Endothelial cell of umbilical vein (primary cell): ENCODE measurements at regions not wholly inside any gene's neighbourhood (a gene's known extent, or its start where the extent isn't known, plus 50 kb on each side); places are given as distances from the start of the nearest gene placed in this dataset.

ENCODE experiments used
- BruUV-seq: library from RNA; stranded (reverse); fragments of 400-500 nt; replicated peaks from 2 replicates; lab custom pipeline; 2021; lab: Mats Ljungman, UMichigan
- CTCF ChIA-PET: fragments of 300-600, 350-600 bp; sonication (Branson Sonifier 250); formaldehyde crosslinking; loops from one replicate; lab custom pipeline; 2021; ENCODE audit warnings: antibody characterized with exemption, inconsistent platforms; lab: Charles Lee
- POLR2A ChIA-PET: fragments of 300-600, 350-600 bp; sonication (Branson Sonifier 250); formaldehyde crosslinking; loops from one replicate; lab custom pipeline; 2021; ENCODE audit warnings: antibody characterized with exemption, inconsistent platforms; lab: Charles Lee
- DNase-seq: peaks from one replicate; pipeline ENCODE4 v3.0.0-alpha.2; 2011; ENCODE audit warnings: low read depth, low spot score
- FAIRE-seq: peaks from 2 replicates; lab custom pipeline; 2011; peaks lifted over from hg19 to GRCh38; lab: Jason Lieb, UNC
- H2AFZ ChIP-seq: 2 replicates; pipeline ENCODE4 v1.6.0; 2012; ENCODE audit warnings: low read depth, low read length, control low read depth, inconsistent platforms
- H3K27ac ChIP-seq: 2 replicates; pipeline ENCODE4 v1.5.1; 2011; ENCODE audit warnings: low read depth, mild to moderate bottlenecking, control low read depth, low read length, moderate library complexity; ENCODE audit not compliant: insufficient read depth
- H3K27me3 ChIP-seq, 2 experiments: 2 replicates each; pipeline versions ENCODE4 v1.6.0 to v1.6.1; 2011; ENCODE audit warnings: low read length in 2 of 2, mixed read lengths in 1 of 2; ENCODE audit not compliant: control insufficient read depth in 2 of 2, insufficient read depth in 2 of 2
- H3K36me3 ChIP-seq, 2 experiments: 2 replicates in 1 of 2; 3 replicates in 1 of 2; pipeline ENCODE4 v1.5.1; 2011; ENCODE audit warnings: low read length in 2 of 2, mild to moderate bottlenecking in 1 of 2, moderate library complexity in 1 of 2; ENCODE audit not compliant: control insufficient read depth in 2 of 2, insufficient read depth in 2 of 2; ENCODE audit errors: extremely low read depth in 1 of 2
- H3K4me1 ChIP-seq: 3 replicates; pipeline ENCODE4 v1.5.1; 2011; ENCODE audit warnings: mild to moderate bottlenecking, low read length; ENCODE audit not compliant: control insufficient read depth, insufficient read depth; ENCODE audit errors: extremely low read depth
- H3K4me2 ChIP-seq: 2 replicates; pipeline ENCODE4 v1.6.1; 2011; ENCODE audit warnings: low read length, control low read depth, mixed read lengths; ENCODE audit not compliant: insufficient read depth
- H3K4me3 ChIP-seq, 3 experiments: fragments of 200-600 bp in 1 of 3; sonication (generic), shearing (Covaris generic) in 1 of 3; replicated peaks in 1 of 3; 2 replicates each; pipeline ENCODE4 v1.5.1; 2011 to 2016; ENCODE audit warnings: control low read depth in 3 of 3, low read length in 3 of 3, mild to moderate bottlenecking in 2 of 3, inconsistent platforms in 1 of 3, low read depth in 1 of 3, moderate library complexity in 1 of 3; ENCODE audit not compliant: insufficient read depth in 1 of 3
- H3K79me2 ChIP-seq: 2 replicates; pipeline ENCODE4 v1.6.0; 2012; ENCODE audit warnings: low read length, inconsistent platforms; ENCODE audit not compliant: control insufficient read depth, insufficient read depth
- H3K9ac ChIP-seq: replicated peaks from 2 replicates; pipeline ENCODE3; 2011; ENCODE audit warnings: low read length, control low read depth; ENCODE audit not compliant: insufficient read depth; ENCODE audit errors: extremely low read depth
- H3K9me1 ChIP-seq: replicated peaks from 3 replicates; pipeline ENCODE4 v1.6.0; 2011; ENCODE audit warnings: mild to moderate bottlenecking, low read length; ENCODE audit not compliant: control insufficient read depth, insufficient read depth; ENCODE audit errors: extremely low read depth
- H3K9me3 ChIP-seq: replicated peaks from 2 replicates; pipeline ENCODE4 v1.5.1; 2012; ENCODE audit warnings: low read length, inconsistent platforms; ENCODE audit not compliant: control insufficient read depth, insufficient read depth
- H4K20me1 ChIP-seq: replicated peaks from 2 replicates; pipeline ENCODE3; 2011; ENCODE audit warnings: mild to moderate bottlenecking, low read length; ENCODE audit not compliant: control insufficient read depth, insufficient read depth; ENCODE audit errors: extremely low read depth
- CTCF ChIP-seq, 2 donors: IDR thresholded peaks; 1 replicate in 1 of 2; 2 replicates in 1 of 2; pipeline ENCODE4 v1.5.1; 2011; ENCODE audit warnings: low read length in 2 of 2, mild to moderate bottlenecking in 2 of 2, moderate library complexity in 2 of 2, control low read depth in 1 of 2, inconsistent platforms in 1 of 2, low read depth in 1 of 2; ENCODE audit not compliant: insufficient read depth in 1 of 2; ENCODE audit errors: extremely low read depth in 1 of 2
- EZH2 ChIP-seq: IDR thresholded peaks from 2 replicates; pipeline ENCODE4 v1.6.1; 2012; ENCODE audit warnings: borderline replicate concordance, low read depth, mild to moderate bottlenecking, moderate library complexity, low read length, inconsistent platforms; ENCODE audit not compliant: severe bottlenecking
- FOS ChIP-seq: IDR thresholded peaks from 2 replicates; pipeline ENCODE4 v1.6.1; 2011; ENCODE audit warnings: mild to moderate bottlenecking, low read length, moderate library complexity, borderline replicate concordance; ENCODE audit not compliant: insufficient read depth
- GATA2 ChIP-seq: IDR thresholded peaks from 2 replicates; pipeline ENCODE4 v1.7.0; 2011; ENCODE audit warnings: low read depth, mild to moderate bottlenecking, moderate library complexity, mixed read lengths, low read length; ENCODE audit not compliant: insufficient read length, insufficient read depth
- JUN ChIP-seq: IDR thresholded peaks from 2 replicates; pipeline ENCODE4 v1.6.1; 2011; ENCODE audit warnings: borderline replicate concordance, low read depth; ENCODE audit not compliant: insufficient read length, insufficient read depth
- MAX ChIP-seq: IDR thresholded peaks from 2 replicates; pipeline ENCODE4 v1.6.1; 2011; ENCODE audit not compliant: insufficient read depth, insufficient read length
- MYC ChIP-seq: IDR thresholded peaks from one replicate; pipeline ENCODE4 v1.6.1; 2011; ENCODE audit warnings: mild to moderate bottlenecking, low read depth, low read length
- POLR2A ChIP-seq: IDR thresholded peaks from 2 replicates; pipeline ENCODE4 v1.6.1; 2012; ENCODE audit warnings: low read depth, mild to moderate bottlenecking, control low read depth, low read length
- POLR2AphosphoS5 ChIP-seq: IDR thresholded peaks from 2 replicates; pipeline ENCODE4 v1.6.1; 2012; ENCODE audit warnings: low read depth, mild to moderate bottlenecking, control low read depth, low read length, moderate library complexity; ENCODE audit not compliant: insufficient read depth
- dilution Hi-C: fragments of 300-500 bp; cut with MboI; formaldehyde crosslinking; loops from one replicate; pipeline ENCODE4 v1.15.0; 2019; ENCODE audit warnings: low sequenced_read_pairs; ENCODE audit not compliant: extremely low pct_ligation_motif_present
- intact Hi-C: fragments of 100-400 bp; cut with micrococcal nuclease; formaldehyde crosslinking; loops from one replicate; pipeline ENCODE4 v1.10.0; 2022

GRCh38 chrX:121902463-121902862, 855.1 kb downstream of the GLUD2 start:
- no peak for TF ChIP-seq POLR2AphosphoS5
- no peak for TF ChIP-seq FOS
- TF ChIP-seq POLR2A, result no peak
- no peak for TF ChIP-seq CTCF (IDR thresholded peaks at IDR 0.05; ENCODE audit: extremely low read depth in 1 of 2, insufficient read depth in 1 of 2, low read depth in 1 of 2, low read length in 2 of 2)
- TF ChIP-seq MYC, result no peak
- no peak for TF ChIP-seq MAX
- no peak for TF ChIP-seq GATA2
- no peak for TF ChIP-seq JUN
- TF ChIP-seq EZH2, result no peak
- no TSS peak for BruUV-seq

More at GRCh38 chrX:121902463-121902862, 855.1 kb downstream of the GLUD2 start:
- Histone ChIP-seq H3K27me3 (no peaks in the 10 kb centered on the region), H3K4me1 (no peaks in the 10 kb centered on the region), H3K79me2 (no peaks in the 10 kb centered on the region), H4K20me1 (no peaks in the 10 kb centered on the region), H3K9me3 (no peaks in the 10 kb centered on the region), H3K36me3 (no peaks in the 10 kb centered on the region), H3K9ac (no peak overlapping the region), H3K4me2 (no peak overlapping the region), H3K27ac (no peak overlapping the region), H3K4me3 (no peak overlapping the region), H3K9me1 (no peaks in the 10 kb centered on the region), H2AFZ (no peak overlapping the region)
- ChIA-PET POLR2A (no interaction called here), CTCF (no interaction called here)
- FAIRE-seq (no peak), DNase-seq (no peak)
- intact Hi-C loops, result no loop called here
- dilution Hi-C loops, result no loop called here
